GM12874 (cell line): ENCODE measurements at regions not wholly inside any gene's neighbourhood (a gene's known extent, or its start where the extent isn't known, plus 50 kb on each side); places are given as distances from the start of the nearest gene placed in this dataset.

ENCODE experiments used
- CTCF ChIP-seq: IDR thresholded peaks from 2 replicates; pipeline ENCODE4 v1.5.1; 2011; ENCODE audit warnings: low read depth, mild to moderate bottlenecking, control low read depth, low read length, moderate library complexity; ENCODE audit not compliant: insufficient read depth

- no peak for TF ChIP-seq CTCF
These were observed 212.3 kb upstream of the TMEM161B start for GRCh38 chr5:88480801-88481499.

GRCh38 chr5:88480245-88480644, 211.6 kb upstream of the TMEM161B start:
- TF ChIP-seq CTCF, result no peak

- TF ChIP-seq CTCF, result no peak
These were observed 205.9 kb upstream of the TMEM161B start for GRCh38 chr5:88474574-88474973.

GRCh38 chr5:88470745-88471144, 202.1 kb upstream of the TMEM161B start:
- TF ChIP-seq CTCF, result no peak

GRCh38 chr5:88459971-88460370, 191.3 kb upstream of the TMEM161B start:
- TF ChIP-seq CTCF, result no peak

GRCh38 chr5:88452820-88453219, 184.2 kb upstream of the TMEM161B start:
- TF ChIP-seq CTCF, result no peak

GRCh38 chr5:88450239-88450638, 181.6 kb upstream of the TMEM161B start:
- TF ChIP-seq CTCF, result no peak
